SH-SY5Y (cell line): ENCODE measurements at regions not wholly inside any gene's neighbourhood (a gene's known extent, or its start where the extent isn't known, plus 50 kb on each side); places are given as distances from the start of the nearest gene placed in this dataset.

Source experiments
- GATA2 ChIP-seq: IDR thresholded peaks from 2 replicates; pipeline ENCODE4 v1.6.1; 2011; ENCODE audit warnings: mild to moderate bottlenecking, low read depth, low read length
- GATA3 ChIP-seq: IDR thresholded peaks from 2 replicates; pipeline ENCODE4 v1.6.1; 2011; ENCODE audit warnings: low read depth, mild to moderate bottlenecking, low read length, moderate library complexity

- no peak for TF ChIP-seq GATA2
- TF ChIP-seq GATA3 = no peak
These were observed 678.4 kb upstream of the VRK2 start for GRCh38 chr2:57368190-57368589.
